Vagina (tissue), 2 donors: ENCODE measurements at regions not wholly inside any gene's neighbourhood (a gene's known extent, or its start where the extent isn't known, plus 50 kb on each side); places are given as distances from the start of the nearest gene placed in this dataset.

ENCODE experiments used
- DNase-seq, 2 donors: peaks; one replicate each; pipeline ENCODE4 v3.0.0-alpha.2; 2017; ENCODE audit errors: extremely low spot score in 2 of 2
- H3K27ac ChIP-seq: fragments of 200-600 bp; sonication (generic); one replicate; pipeline ENCODE4 v1.5.1; 2019
- H3K27me3 ChIP-seq: fragments of 200-600 bp; sonication (generic); one replicate; pipeline ENCODE4 v1.5.1; 2019
- H3K36me3 ChIP-seq, 2 donors: fragments of 200-600 bp; sonication (generic); one replicate each; pipeline ENCODE4 v1.5.1; 2017 to 2019
- H3K4me1 ChIP-seq: fragments of 200-600 bp; sonication (generic); one replicate; pipeline ENCODE4 v1.5.1; 2019
- H3K4me3 ChIP-seq, 2 donors: fragments of 200-600 bp; sonication (generic); 1 replicate in 1 of 2; 2 replicates in 1 of 2; pipeline ENCODE4 v1.5.1; 2016 to 2019
- H3K9me3 ChIP-seq: fragments of 200-600 bp; sonication (generic); one replicate; pipeline ENCODE4 v1.5.1; 2019
- POLR2A ChIP-seq, 2 donors: fragments of 450-650 bp; IDR thresholded peaks; one replicate each; pipeline ENCODE4 v1.6.1; 2017; ENCODE audit warnings: antibody characterized with exemption in 2 of 2, mild to moderate bottlenecking in 2 of 2, moderate library complexity in 2 of 2
- POLR2AphosphoS5 ChIP-seq, 2 donors: sonication (generic); formaldehyde crosslinking; IDR thresholded peaks; one replicate each; pipeline ENCODE4 v1.9.0; 2017; ENCODE audit warnings: antibody characterized with exemption in 2 of 2, mild to moderate bottlenecking in 2 of 2, low read depth in 1 of 2; ENCODE audit not compliant: insufficient read depth in 1 of 2
- intact Hi-C: fragments of 100-400 bp; cut with DNase I; formaldehyde crosslinking; loops from one replicate; pipeline ENCODE4 v1.15.1; 2023
- TF ChIP-seq, protein P1 (sequence below), 3 experiments: fragments of 450-650 bp in 2 of 3; fragments of 200-600 bp in 1 of 3; sonication (generic) in 1 of 3; IDR thresholded peaks; one replicate each; pipeline ENCODE4 v1.5.1; 2017 to 2019; ENCODE audit warnings: antibody characterized with exemption in 3 of 3, mild to moderate bottlenecking in 2 of 3, moderate library complexity in 2 of 3

DNA sequence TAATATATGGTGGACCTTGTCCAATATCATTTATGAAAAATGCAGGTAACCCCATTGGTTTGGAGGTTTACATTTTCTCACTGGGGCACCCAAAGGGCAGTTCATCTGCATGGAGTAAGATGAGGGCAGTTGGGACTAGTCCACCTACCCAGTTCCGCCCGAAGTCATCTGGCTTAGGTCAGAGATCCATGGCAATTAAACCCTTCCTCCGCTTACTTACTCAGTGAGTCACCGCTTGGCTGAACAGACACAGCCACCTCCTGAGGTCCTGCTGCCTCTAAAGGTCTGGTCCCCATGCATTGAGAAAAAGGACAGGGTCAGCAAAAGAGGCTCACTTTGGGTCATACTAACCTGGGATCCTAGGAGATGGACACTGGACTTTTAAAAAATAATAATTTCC is 102.9 kb upstream of the PRL start:
- TF ChIP-seq POLR2A (IDR thresholded peaks at IDR 0.05) (no peak), POLR2AphosphoS5 (IDR thresholded peaks at IDR 0.05; ENCODE audit: insufficient read depth in 1 of 2, low read depth in 1 of 2) (no peak)
- TF ChIP-seq, protein P1, sequence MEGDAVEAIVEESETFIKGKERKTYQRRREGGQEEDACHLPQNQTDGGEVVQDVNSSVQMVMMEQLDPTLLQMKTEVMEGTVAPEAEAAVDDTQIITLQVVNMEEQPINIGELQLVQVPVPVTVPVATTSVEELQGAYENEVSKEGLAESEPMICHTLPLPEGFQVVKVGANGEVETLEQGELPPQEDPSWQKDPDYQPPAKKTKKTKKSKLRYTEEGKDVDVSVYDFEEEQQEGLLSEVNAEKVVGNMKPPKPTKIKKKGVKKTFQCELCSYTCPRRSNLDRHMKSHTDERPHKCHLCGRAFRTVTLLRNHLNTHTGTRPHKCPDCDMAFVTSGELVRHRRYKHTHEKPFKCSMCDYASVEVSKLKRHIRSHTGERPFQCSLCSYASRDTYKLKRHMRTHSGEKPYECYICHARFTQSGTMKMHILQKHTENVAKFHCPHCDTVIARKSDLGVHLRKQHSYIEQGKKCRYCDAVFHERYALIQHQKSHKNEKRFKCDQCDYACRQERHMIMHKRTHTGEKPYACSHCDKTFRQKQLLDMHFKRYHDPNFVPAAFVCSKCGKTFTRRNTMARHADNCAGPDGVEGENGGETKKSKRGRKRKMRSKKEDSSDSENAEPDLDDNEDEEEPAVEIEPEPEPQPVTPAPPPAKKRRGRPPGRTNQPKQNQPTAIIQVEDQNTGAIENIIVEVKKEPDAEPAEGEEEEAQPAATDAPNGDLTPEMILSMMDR (IDR thresholded peaks at IDR 0.05), result no peak
- Histone ChIP-seq H3K4me1 (no peaks in the 10 kb centered on the region), H3K27me3 (no peaks in the 10 kb centered on the region), H3K4me3 (no peak overlapping the region), H3K9me3 (no peaks in the 10 kb centered on the region), H3K36me3 (no peaks in the 10 kb centered on the region), H3K27ac (no peak overlapping the region)
- intact Hi-C loops, result no loop called here
- no peak for DNase-seq

DNA sequence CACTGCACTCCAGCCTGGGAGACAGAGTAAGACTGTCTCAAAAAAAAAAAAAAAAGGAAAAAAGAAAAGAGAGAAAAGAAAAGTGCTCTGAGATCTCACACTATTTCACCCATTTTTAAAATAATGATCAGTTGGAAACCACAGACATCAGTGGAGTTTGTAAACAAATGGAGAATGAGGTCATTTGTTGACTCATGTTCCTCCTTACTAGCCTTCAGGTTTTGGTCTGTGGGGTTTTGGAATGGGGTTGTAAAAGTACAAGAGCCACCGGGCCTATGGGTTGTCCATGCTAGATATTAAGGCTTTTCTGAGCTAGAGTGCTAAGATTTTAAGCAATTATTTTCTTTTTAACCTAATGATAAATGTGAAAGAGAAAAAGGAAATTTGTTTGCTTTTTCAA is 104.4 kb upstream of the PRL start:
- H3K36me3 ChIP-seq, result no peaks in the 10 kb centered on the region
- intact Hi-C loops, result no loop called here
- TF ChIP-seq, protein P1 (IDR thresholded peaks at IDR 0.05), result no peak
- no peak for TF ChIP-seq POLR2A (IDR thresholded peaks at IDR 0.05)
- TF ChIP-seq POLR2AphosphoS5 (IDR thresholded peaks at IDR 0.05; ENCODE audit: insufficient read depth in 1 of 2, low read depth in 1 of 2), result no peak
- no peaks in the 10 kb centered on the region for H3K9me3 ChIP-seq
- no peak overlapping the region for H3K27ac ChIP-seq
- DNase-seq, result no peak
- no peak overlapping the region for H3K4me3 ChIP-seq
- no peaks in the 10 kb centered on the region for H3K27me3 ChIP-seq
- no peaks in the 10 kb centered on the region for H3K4me1 ChIP-seq

DNA sequence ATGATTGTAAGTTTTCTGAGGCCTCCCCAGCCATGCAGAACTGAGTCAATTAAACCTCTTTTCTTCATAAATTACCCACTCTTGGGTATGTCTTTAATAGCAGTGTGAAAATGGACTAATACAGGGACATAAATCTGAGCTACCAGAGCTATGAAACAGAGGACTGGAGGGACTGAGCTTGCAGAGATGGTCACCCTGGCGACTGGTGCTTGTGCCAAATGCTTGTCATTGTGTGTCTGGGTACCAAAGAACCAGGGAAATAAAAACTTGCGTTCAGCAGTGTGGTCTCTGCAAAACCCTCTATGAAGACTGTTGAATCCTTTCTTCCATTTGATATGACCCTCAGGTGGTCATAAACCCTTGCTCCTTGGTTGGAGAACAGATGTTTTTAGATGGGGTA is 105.1 kb upstream of the PRL start:
- Histone ChIP-seq H3K4me3 (no peak overlapping the region), H3K9me3 (no peaks in the 10 kb centered on the region), H3K27me3 (no peaks in the 10 kb centered on the region), H3K36me3 (no peaks in the 10 kb centered on the region), H3K4me1 (no peaks in the 10 kb centered on the region), H3K27ac (no peak overlapping the region)
- TF ChIP-seq POLR2A (IDR thresholded peaks at IDR 0.05), result no peak
- TF ChIP-seq, protein P1 (IDR thresholded peaks at IDR 0.05), result no peak
- TF ChIP-seq POLR2AphosphoS5 (IDR thresholded peaks at IDR 0.05; ENCODE audit: insufficient read depth in 1 of 2, low read depth in 1 of 2), result no peak
- intact Hi-C loops, result no loop called here
- DNase-seq, result no peak

DNA sequence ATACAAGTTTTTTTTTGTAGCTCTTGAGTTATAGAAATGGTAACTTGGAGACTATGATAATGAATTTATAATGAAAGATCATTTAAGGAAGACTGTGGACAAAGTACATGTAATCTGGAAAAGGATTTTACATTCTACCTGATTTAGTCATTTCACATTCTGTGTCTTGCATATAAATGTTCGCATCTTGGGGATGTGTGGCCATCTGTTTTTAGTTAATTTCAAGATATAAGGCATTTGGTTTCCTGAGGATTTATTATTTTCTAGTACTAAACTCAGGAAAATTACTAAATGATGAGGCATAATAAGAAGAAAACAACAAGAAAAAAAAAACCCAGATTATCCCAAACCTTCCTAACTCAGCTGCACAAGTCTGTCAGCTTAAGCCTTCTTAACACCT is 112.7 kb upstream of the PRL start:
- Histone ChIP-seq H3K9me3 (no peaks in the 10 kb centered on the region), H3K4me1 (peaks cover 8% of the 10 kb centered on the region), H3K36me3 (no peaks in the 10 kb centered on the region), H3K4me3 (no peak overlapping the region), H3K27ac (no peak overlapping the region), H3K27me3 (no peaks in the 10 kb centered on the region)
- TF ChIP-seq POLR2A (IDR thresholded peaks at IDR 0.05), result no peak
- TF ChIP-seq, protein P1 (IDR thresholded peaks at IDR 0.05), result no peak
- no peak for TF ChIP-seq POLR2AphosphoS5 (IDR thresholded peaks at IDR 0.05; ENCODE audit: insufficient read depth in 1 of 2, low read depth in 1 of 2)
- intact Hi-C loops, result no loop called here
- DNase-seq, result no peak

DNA sequence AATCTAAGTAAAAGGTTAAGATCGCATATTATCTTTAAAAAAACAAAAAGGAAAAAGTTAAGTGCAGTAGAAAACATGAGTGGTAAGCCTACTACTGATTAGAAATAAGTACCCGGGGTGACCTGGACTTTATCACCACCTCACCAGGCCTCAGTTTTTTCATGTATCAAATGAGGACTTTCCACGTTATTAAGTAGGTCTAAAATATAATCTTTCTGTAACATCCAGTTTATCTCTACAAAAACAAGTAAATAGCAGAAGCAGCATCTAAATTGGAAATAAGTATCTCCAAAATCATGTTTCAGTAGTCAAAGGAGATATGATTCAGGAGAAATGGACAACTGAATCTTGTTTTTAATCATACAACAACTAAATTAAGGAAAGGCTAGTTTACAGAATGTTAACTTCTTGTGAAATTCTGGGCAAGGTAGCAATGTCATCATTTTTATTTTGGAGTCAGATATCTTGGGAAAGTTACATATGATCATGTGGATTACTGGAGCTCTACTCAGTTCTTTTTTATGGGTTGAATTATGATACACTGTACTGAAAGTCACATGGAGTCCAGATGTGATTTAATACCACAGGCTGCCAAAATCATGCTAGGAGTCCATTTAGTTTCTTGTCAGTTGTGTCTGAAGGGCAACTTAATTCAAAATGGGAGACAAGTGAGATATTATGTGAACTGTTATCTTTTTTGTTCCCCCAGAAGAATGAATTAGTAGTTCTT is 114.7 kb upstream of the PRL start:
- H3K4me3 ChIP-seq, result no peak overlapping the region
- no peak overlapping the region for H3K27ac ChIP-seq
- intact Hi-C loops, result no loop called here
- H3K36me3 ChIP-seq, result no peaks in the 10 kb centered on the region
- H3K9me3 ChIP-seq, result no peaks in the 10 kb centered on the region
- DNase-seq, result no peak
- no peak for TF ChIP-seq POLR2AphosphoS5 (IDR thresholded peaks at IDR 0.05; ENCODE audit: insufficient read depth in 1 of 2, low read depth in 1 of 2)
- TF ChIP-seq, protein P1 (IDR thresholded peaks at IDR 0.05), result no peak
- no peak for TF ChIP-seq POLR2A (IDR thresholded peaks at IDR 0.05)
- no peaks in the 10 kb centered on the region for H3K27me3 ChIP-seq
- H3K4me1 ChIP-seq, result peaks cover 8% of the 10 kb centered on the region
